OCI-M1 (cell line): ENCODE measurements at regions not wholly inside any gene's neighbourhood (a gene's known extent, or its start where the extent isn't known, plus 50 kb on each side); places are given as distances from the start of the nearest gene placed in this dataset.
A peak's percentile ranks its signal among the peaks of the same experiment; 100 is the strongest.

Experiments used
- DNase-seq: peaks from one replicate; lab custom pipeline; 2025; lab: John Stamatoyannopoulos, UW

DNA sequence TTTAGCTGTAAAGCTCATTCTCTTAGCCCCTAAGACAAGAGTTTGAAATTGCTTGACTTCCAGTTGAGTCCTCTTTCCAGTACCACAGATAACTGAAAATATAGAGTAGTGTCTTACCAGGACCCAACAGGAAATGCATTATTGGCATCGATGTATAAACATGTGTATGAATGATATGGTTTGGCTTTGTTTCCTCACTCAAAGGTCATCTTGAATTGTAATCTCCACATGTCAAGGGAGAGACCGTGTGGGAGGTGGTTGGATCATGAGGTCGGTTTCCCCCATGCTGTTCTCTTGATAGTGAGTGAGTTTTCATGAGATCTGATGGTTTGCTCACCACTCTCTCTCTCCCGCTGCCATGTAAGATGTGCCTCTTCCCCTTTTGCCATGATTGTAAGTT is 745.0 kb downstream of the TMEM182 start:
- DNase-seq = peak; percentile 64

DNA sequence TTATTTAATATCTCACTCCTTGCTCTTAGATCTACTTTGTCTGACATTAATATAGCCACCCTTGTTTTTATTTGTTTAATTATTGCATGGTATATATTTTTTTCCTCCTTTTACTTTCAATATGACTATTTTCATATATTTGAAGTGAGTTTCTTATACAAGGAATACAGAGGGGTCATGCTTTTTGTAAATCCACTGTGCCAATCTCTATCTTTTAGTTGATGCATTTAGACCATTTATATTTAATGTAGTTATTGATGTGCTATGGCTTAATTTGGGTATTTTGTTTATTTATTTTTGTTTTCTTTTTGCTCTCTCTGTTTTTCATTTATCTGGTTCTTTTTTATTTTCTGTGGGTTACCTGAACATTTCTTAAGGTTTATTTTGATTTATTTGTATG is 750.6 kb downstream of the TMEM182 start:
- DNase-seq = no peak

DNA sequence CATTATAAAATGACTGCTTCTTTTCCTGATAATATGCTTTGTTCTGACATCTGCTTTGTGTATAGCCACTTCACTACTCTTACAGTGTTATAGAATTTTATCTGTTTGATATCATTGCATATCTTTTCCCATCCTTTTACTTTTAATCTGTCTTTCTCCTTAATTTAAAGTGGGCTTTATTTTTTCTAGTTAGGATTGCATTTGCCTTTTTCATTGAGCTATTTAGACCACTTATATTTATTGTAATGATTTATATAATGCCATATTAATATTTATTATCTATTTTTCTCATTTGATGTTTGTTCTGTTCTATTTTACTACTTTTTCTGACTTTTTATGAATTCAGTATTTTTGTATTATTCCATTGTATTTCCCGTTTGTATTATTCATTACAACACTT is 758.7 kb downstream of the TMEM182 start:
- DNase-seq = no peak

DNA sequence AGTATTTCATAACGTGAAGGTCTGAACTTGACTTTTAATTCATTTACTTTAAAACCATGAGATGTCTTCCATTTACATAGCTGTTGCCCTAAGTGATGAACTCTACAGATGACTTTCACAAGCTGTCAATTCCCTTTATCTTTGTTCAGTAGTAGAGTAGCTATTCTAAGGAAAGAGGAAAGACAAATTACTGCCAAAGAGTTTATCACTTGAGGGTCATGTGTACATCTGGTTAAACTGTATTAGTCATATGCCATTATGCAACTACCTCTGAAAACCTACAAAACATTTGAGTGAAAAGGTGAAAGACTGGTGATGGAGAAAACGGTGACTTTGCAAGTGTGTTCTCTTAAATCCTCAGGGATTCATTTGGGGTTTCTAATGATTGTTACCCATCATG is 763.9 kb downstream of the TMEM182 start:
- peak; percentile 87 for DNase-seq

DNA sequence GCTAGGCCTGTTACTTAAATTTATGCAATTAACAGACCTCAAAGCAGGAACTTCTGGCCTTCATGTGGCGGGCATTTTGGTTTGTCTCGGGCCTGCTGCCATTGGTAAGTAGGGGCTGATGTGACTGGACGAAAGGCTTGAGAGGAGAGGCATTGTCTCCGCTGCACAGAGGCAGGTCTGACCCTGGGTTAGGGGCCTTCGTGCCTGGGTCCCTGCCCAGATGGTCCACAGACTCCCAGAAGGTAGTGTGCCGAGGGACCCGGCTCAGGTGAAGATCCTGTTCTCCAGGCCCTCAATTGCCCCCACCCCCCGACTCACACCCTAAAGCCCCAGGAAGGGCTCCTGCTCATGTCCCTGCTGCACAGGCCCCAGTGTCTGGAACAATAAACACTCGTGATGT is 764.9 kb downstream of the TMEM182 start:
- no peak for DNase-seq

DNA sequence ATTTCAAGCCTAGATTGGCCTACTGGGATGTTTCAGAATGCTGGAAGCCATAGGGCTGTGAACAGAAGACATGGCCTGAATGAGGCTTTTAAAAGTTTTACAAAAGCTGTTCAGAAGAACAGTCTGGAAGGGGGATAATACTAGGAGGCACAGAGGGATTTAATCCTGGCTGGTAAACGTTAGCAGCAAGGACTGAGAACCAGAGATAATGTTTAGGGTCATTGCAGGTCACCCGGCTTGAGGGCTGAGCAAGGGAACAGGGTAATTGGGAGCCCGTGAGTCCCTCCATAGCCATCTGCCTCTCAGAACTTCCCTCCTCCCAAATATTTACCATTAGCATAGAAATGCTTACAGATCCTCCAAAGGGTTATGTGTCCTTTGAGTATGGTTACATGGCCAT is 765.4 kb downstream of the TMEM182 start:
- DNase-seq = peak; percentile 28

DNA sequence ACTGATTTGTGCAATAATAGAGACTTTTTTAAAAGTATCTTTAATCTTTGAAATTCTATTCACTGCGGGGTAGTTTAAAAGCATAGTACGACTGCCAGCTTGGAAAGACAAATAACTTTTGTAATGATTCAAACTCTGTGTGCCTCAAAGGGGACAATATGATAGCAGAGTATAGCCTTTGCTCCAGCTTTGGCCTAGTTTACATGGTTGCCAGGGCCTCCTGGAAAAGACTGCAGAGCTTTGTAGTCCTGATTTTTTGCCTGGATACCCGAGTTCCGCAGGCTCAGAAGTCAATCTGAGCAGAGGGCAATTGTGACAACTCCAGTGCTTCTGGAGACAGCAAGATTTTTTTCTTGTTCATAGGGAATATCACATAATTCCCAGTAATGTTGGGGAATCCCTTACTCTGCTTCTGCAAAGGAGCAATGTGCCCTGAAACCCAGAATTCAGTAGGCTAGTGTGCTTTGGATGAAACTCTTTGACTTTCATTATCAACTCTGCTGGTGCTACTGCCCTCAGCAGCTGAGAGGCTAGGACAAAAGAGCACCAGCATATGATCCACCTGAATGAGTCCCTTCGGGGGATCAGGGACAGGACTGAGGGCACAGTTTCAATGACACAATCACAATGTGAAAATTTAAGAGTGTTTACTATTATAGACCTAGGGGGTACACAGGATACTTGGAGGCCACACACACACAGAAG is 768.1 kb downstream of the TMEM182 start:
- DNase-seq = no peak

DNA sequence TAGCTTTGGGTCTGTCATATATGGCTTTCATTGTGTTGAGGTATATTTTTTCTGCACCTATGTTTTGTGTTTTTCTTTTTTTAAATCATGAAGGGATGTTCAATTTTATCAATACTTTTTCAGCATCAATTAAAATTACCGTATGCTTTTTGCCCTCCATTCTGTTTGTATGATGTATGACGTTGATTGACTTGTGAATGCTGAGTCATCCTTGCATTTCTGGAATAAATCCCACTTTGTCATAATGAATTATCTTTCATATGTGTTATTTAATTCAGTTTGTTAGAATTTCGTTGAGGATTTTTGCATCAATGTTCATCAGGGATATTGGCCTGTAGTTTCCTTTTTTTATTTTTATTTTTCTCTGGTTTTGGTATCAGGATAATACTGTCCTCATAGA is 790.9 kb downstream of the TMEM182 start:
- no peak for DNase-seq

DNA sequence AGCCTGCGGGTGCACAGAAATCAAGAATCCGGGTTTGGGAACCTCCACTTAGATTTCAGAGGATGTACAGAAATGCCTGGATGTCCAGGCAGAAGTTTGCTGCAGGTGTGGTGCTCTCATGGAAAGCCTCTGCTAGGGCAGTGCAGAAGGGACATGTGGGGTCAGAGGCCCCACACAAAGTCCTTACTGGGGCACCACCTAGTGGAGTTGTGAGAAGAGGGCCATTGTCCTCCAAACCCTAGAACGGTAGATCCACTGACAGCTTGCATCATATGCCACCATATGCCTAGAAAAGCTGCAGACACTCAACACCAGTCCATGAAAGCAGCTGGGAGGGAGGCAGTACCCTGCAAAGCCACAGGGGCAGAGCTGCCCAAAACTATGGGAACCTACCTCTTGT is 833.0 kb downstream of the TMEM182 start:
- no peak for DNase-seq

DNA sequence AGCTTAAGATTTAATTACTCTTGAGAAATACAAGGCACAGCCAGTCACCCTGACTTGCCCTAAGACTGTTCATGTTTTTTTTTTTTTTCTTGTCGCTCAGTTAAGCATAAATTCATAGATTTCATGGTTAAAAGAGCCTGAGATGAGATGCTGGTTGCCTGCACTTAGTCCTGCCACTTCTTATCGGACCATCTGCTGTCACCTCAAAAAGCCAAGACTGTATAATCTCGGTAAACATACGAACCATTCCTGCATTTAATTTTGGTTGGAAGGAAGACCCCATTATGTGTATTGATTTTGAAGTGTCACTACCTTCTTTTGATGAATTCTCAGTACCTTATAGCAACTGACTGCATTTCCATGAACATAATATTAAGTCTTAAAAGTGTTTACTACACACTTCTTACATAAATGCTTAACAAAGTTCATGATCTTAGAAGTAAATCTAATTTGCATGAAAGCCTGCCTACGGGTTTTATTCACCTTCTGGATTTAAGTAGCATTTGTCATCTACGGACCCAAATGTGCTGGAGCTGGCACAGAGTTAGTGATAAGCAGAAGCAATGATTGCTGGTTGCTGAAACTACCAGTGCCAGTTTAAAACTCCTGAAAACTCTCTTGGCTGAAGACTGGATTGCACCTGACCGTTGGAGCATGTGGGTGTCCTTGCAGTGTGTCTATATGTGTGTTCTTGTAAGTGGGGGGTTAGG is 843.4 kb downstream of the TMEM182 start:
- no peak for DNase-seq

DNA sequence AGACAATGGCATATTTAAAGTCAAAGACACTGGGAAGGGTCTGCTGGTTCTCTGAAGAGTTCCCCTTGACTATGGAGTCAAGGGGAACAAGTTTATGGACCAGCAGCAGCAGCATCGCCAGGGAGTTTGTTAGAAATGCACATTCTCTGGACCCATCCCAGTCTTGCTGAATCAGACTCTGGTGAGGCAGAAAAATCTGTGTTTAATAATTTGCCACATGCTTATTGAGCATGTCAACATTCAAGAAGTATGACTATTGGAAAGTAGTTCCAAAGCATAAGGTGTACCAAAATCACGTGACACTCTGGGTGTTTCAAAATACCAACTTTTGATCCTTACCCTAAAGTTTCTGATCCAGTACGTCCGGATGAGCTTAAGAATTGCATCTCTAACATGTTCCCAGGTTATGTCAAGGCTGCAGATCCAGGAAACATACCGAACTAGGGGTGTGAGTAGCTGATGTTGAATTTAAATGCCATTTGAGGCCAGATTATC is 853.8 kb downstream of the TMEM182 start:
- DNase-seq = no peak

DNA sequence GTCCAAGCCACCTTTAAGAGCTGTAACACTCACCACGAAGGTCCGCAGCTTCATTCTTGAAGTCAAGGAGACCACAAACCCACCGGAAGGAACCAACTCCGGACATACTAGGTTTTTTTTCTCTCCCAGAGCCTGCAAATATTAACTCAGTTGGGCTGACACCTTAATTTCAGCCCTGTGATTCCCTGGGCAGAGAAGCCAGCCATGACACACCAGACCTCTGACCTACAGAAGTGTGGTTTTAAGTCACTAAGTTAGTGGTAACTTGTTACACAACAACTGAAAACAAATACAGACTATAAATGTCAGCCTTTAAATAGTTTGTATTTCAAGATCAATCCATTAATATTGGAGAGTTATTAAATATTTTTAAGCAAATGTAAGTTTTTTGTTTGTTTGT is 855.1 kb downstream of the TMEM182 start:
- DNase-seq = no peak

DNA sequence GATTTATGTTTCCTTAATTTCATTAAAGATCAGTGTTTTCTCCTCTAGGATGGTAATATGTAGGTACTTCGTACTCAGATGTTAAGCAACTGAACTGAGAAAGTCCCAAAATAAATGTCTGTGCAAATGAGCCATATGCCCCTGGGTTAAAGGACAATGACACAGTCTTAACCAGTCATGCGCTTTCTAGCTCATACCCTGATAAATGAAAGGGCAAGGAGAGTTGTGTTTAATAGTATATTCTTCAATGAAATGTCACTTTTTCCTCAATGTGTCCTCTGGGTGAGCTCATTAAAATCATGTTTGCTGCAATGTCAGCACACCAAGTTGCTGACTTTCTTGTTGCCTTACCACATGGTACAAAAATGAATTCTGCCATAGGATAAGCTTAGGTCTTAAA is 856.3 kb downstream of the TMEM182 start:
- no peak for DNase-seq

DNA sequence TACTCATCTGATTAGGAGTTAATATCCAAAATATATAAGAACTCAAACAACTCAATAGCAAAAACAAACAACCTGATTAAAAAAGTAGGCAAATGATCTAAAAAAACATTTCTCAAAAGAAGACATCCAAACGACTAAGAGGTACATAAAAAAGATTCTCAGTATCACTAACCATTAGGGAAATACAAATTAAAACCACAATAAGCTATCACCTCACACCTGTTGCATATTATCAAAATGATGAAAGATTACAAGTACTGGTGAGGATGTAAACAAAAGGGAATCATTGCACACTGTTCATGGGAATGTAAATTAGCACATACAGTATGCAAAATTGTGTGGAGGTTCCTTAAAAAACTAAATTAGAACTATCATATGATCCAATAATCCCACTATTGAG is 865.5 kb downstream of the TMEM182 start:
- no peak for DNase-seq

DNA sequence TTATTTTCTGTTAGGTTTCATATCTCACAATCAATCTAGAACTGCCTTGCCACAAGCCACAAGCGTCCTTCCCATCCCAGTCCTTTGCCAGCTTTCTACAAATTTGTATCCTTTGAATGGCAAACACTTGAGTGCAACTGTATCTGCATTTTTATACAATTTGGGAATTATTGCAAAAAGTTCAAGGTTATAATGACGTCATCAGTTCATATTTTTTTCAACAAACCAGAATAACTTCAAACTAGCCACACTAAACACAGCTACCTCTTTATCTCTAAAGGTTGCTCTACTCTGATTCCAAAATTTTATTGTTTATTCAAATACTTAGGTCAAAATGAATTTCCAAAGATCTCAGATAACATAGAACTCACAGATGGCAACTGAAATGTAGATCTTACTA is 877.1 kb downstream of the TMEM182 start:
- no peak for DNase-seq

DNA sequence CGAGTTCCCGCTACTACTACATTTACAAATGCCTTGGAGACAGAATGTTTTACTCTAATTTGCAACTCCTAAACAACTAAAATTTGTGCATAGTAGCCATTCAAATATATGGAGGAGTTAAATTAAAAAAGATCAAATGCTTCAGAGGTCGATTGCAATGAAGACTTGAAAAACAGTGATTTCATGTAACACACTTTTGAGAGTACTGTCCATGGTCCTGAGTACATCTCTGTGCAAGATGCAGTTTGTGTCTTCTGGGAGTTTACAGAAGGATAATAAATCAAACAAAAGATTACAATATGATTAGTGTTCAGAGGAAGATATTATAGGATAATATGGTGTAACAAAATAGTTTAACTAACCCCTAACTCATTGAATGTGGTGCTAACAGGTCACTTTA is 894.7 kb downstream of the TMEM182 start:
- peak; percentile 15 for DNase-seq

DNA sequence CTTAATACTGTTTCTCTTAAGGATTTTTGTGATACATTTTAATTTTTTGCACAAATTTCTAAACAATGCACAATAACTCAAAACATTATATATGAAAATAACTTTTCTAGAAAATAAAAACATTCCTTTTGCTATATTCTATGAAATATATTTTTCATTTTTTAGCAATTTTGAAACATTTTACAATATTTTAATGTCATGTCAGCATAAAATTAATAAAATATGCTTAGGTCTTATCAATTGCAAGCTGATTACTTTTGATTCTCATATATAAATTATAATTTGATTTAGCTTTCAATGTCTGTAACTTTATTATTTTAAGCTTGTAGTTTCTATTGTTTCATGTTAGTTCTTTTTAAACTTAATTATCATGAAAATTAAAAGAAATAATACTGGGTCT is 898.7 kb downstream of the TMEM182 start:
- DNase-seq = no peak

DNA sequence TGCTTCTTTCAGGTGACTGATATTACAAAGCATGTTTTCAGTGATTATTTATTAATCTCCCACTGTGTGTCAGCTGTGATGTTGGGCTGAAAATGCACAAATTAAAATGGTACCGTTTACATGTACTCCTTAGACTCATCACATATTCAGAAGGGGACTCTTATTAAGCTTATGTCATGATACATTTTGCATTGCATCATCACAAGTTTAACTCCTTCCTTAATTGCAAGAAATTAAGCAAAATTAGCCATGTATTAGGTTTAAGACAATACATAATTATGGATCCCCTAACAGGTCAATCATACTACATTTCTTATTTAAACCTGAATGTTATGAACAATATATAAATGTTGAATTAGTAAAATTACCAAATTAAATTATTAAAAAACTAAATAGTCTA is 899.1 kb downstream of the TMEM182 start:
- DNase-seq = no peak

DNA sequence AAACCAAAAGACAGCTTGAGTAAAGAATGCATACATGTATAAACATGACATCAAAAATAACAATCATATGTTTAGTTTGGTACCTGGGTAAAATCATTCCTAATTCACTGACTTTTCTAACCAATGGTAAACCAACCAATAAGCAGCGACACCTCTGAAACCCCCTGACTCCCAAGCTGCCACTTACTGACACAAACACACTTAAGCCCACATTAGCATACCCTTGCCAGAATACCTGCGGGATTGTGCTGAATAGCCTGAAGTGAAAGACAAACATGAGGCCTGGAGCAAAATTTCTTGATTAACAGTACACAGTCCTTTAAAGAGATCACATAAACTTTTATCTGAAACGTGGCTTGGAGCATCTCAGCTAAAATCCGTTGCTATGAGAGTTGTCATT is 902.9 kb downstream of the TMEM182 start:
- DNase-seq = no peak

DNA sequence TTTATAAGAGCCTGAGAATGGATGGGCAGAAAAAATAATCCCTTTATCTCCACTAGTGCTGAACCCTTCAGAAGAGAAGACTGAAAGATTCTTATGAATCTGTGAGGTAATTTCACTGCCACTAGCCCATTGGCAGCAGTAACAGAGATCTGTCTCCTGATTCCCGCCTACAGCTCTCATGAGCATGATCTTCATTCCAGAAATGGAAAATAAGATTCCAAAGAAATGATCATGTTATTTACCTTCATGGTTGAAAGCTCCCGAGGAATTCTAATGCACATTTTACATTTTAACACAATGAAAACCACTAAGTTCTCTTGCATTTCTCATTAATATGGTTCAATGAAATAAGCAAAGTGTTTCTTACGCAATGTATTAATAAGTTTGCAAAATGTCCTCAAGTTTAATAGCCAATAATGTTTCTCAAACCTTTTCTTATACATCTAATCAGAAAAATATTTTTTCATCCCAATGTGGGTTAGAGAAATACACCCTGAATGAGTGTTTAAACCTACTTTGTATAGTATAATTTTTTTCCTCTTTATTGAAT is 905.6 kb downstream of the TMEM182 start:
- no peak for DNase-seq

DNA sequence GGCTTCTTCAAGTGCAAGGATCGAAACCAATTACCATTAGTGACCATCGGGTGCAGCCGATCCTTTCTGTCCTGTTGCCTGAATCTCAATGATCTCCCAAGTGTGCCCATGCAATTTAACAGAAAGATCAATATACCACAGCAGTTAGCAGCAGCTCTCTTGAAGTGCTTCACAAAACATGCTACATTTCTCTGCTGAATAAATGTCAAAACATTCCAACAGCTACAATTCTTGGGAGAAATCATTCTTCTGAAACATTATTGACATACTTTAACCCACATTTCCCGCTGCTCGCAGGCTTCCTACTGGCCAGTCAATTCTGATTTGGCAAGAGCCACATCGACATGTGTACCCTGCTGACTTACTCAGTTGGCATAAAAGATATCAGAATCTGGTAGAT is 907.7 kb downstream of the TMEM182 start:
- DNase-seq = no peak
